K562 (cell line): ENCODE measurements at regions not wholly inside any gene's neighbourhood (a gene's known extent, or its start where the extent isn't known, plus 50 kb on each side); places are given as distances from the start of the nearest gene placed in this dataset.

Source experiments
- ELF2 ChIP-seq: fragments of 250-450 bp; sonication (Bioruptor Pico); IDR thresholded peaks from 2 replicates; pipeline ENCODE4 v1.5.0; 2021; ENCODE audit warnings: mild to moderate bottlenecking
- RCOR1 ChIP-seq, 2 experiments: IDR thresholded peaks; 2 replicates each; pipeline ENCODE4 v1.6.1; 2012; ENCODE audit warnings: low read depth in 2 of 2, low read length in 2 of 2, borderline replicate concordance in 1 of 2, improper control_type of control experiment in 1 of 2
- REST ChIP-seq, 2 experiments: fragments of 450-650 bp; formaldehyde crosslinking in 1 of 2; IDR thresholded peaks; 2 replicates each; pipeline versions ENCODE4 v1.4.0 to v1.6.1; 2014 to 2020; ENCODE audit warnings: mild to moderate bottlenecking in 2 of 2, borderline replicate concordance in 1 of 2, low read depth in 1 of 2
- SAFB ChIP-seq: fragments of 200-400 bp; formaldehyde crosslinking; IDR thresholded peaks from 2 replicates; pipeline ENCODE4 v1.6.1; 2017; ENCODE audit warnings: low read depth, low read length, borderline replicate concordance
- SMAD4 ChIP-seq: fragments of 250-450 bp; sonication (Bioruptor Pico); conservative IDR thresholded peaks from 2 replicates; pipeline ENCODE4 v1.8.0; 2021; ENCODE audit warnings: inconsistent platforms, mild to moderate bottlenecking, moderate library complexity
- TAL1 ChIP-seq: fragments of 450-650 bp; IDR thresholded peaks from 2 replicates; pipeline ENCODE4 v1.6.1; 2016; ENCODE audit warnings: mild to moderate bottlenecking
- TEAD2 ChIP-seq: fragments of 450-650 bp; IDR thresholded peaks from 2 replicates; pipeline ENCODE4 v1.6.1; 2016; ENCODE audit warnings: missing genetic modification characterization, control low read depth, missing compliant biosample characterization
- THAP12 ChIP-seq: fragments of 250-450 bp; sonication (Bioruptor Pico); IDR thresholded peaks from 2 replicates; pipeline ENCODE4 v1.9.0; 2021; ENCODE audit warnings: mild to moderate bottlenecking, inconsistent platforms
- ZBTB49 ChIP-seq: sonication (generic); formaldehyde crosslinking; IDR thresholded peaks from 2 replicates; pipeline ENCODE4 v1.8.0; 2022; ENCODE audit warnings: missing genetic modification reagents, mild to moderate bottlenecking, borderline replicate concordance
- ZNF609 ChIP-seq: sonication (generic); formaldehyde crosslinking; IDR thresholded peaks from 2 replicates; pipeline ENCODE4 v1.8.1; 2023; ENCODE audit warnings: missing genetic modification reagents, mild to moderate bottlenecking, borderline replicate concordance

GRCh38 chr1:116852910-116853309 is 56.8 kb upstream of the PTGFRN start (continued):
- TF ChIP-seq ZNF609 (no peak), RCOR1 (IDR thresholded peaks at IDR 0.05; ENCODE audit: borderline replicate concordance in 1 of 2, low read depth in 2 of 2, low read length in 2 of 2) (0 out of 4 replicates have a peak, but pooled peaks of 1 of the 2 experiments have one; percentile 5), TEAD2 (tag) (no peak), THAP12 (CRISPR knock-in tag) (no peak), TAL1 (no peak), REST (IDR thresholded peaks at IDR 0.05; ENCODE audit: borderline replicate concordance) (no peak), REST (CRISPR knock-in tag; IDR thresholded peaks at IDR 0.05; ENCODE audit: low read depth) (no peak), SAFB (no peak), SMAD4 (CRISPR knock-in tag) (no peak), ZBTB49 (CRISPR knock-in tag) (no peak), ELF2 (CRISPR knock-in tag) (no peak)
